ENCODE measurements at regions not wholly inside any gene's neighbourhood (a gene's known extent, or its start where the extent isn't known, plus 50 kb on each side); places are given as distances from the start of the nearest gene placed in this dataset.

DNA sequence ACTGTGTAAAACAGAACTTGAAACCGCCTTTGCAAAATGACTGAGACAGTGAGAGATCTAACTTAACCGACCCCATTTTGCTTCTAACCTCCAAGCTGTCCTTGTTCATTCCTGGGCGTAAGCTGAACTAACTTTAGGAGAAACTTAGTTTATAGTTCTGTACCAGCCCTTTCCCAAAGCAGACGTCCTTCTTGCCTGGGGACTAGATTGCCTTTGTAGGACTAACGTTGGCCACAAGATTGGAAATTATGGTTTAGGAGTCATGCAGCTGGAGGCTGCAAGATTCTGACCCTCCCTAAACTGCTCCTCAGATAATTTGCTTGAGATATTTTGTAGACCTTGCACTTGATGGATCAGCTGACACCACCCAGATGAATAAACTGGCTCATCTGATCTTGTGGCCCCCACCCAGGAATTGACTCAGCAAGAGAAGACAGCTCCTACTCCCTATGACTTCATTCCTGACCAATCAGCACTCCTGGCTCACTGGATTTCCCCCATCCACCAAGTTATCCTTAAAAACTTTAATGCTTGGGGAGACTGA, 219.9 kb upstream of the PROK2 start:
- TF ChIP-seq, protein P1, sequence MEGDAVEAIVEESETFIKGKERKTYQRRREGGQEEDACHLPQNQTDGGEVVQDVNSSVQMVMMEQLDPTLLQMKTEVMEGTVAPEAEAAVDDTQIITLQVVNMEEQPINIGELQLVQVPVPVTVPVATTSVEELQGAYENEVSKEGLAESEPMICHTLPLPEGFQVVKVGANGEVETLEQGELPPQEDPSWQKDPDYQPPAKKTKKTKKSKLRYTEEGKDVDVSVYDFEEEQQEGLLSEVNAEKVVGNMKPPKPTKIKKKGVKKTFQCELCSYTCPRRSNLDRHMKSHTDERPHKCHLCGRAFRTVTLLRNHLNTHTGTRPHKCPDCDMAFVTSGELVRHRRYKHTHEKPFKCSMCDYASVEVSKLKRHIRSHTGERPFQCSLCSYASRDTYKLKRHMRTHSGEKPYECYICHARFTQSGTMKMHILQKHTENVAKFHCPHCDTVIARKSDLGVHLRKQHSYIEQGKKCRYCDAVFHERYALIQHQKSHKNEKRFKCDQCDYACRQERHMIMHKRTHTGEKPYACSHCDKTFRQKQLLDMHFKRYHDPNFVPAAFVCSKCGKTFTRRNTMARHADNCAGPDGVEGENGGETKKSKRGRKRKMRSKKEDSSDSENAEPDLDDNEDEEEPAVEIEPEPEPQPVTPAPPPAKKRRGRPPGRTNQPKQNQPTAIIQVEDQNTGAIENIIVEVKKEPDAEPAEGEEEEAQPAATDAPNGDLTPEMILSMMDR (IDR thresholded peaks at IDR 0.05 in 4 of 5, conservative IDR thresholded peaks at IDR 0.05 in 1 of 5): no peak
- TF ChIP-seq POLR2A (IDR thresholded peaks at IDR 0.05): no peak

Data from gastrocnemius medialis (tissue), 4 donors.